ENCODE measurements at regions not wholly inside any gene's neighbourhood (a gene's known extent, or its start where the extent isn't known, plus 50 kb on each side); places are given as distances from the start of the nearest gene placed in this dataset.

DNA sequence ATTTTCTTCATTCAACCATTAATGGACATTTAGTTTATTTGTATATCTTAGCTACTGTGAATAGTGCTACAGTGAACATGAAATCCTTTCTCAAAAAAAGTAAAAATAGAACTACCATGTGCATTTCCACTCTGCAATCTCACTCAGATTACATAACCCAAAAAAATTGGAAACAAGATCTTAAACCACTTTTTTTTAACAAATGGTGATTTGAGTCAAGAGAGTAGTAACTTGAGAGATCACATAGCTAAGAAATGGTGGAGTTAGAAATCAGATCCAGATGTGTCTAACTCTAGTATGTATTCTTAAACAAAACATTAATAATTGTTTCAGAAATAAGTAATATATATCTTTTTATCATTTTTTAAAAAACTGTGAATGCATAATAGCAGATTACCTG is 318.3 kb upstream of the SGCG start:
- FAIRE-seq, result no peak

GRCh38 chr13:22866221-22866620 is 314.6 kb upstream of the SGCG start:
- DNase-seq (no peak), FAIRE-seq (no peak), ATAC-seq (no peak)
- Histone ChIP-seq H3K9me3 (no peaks in the 10 kb centered on the region), H3K4me1 (no peaks in the 10 kb centered on the region), H3K27ac (no peak overlapping the region), H3K36me3 (no peaks in the 10 kb centered on the region), H3K4me3 (no peak overlapping the region), H3K27me3 (no peaks in the 10 kb centered on the region)
- 85 to 95% methylated on average over 9 of the region's 9 CpGs for WGBS, 2 donors
- TF ChIP-seq, protein P1, sequence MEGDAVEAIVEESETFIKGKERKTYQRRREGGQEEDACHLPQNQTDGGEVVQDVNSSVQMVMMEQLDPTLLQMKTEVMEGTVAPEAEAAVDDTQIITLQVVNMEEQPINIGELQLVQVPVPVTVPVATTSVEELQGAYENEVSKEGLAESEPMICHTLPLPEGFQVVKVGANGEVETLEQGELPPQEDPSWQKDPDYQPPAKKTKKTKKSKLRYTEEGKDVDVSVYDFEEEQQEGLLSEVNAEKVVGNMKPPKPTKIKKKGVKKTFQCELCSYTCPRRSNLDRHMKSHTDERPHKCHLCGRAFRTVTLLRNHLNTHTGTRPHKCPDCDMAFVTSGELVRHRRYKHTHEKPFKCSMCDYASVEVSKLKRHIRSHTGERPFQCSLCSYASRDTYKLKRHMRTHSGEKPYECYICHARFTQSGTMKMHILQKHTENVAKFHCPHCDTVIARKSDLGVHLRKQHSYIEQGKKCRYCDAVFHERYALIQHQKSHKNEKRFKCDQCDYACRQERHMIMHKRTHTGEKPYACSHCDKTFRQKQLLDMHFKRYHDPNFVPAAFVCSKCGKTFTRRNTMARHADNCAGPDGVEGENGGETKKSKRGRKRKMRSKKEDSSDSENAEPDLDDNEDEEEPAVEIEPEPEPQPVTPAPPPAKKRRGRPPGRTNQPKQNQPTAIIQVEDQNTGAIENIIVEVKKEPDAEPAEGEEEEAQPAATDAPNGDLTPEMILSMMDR (IDR thresholded peaks at IDR 0.05), result no peak
- intact Hi-C loops (cut with DNase I), result no loop called here

More for the DNA sequence above, 318.3 kb upstream of the SGCG start:
- Histone ChIP-seq H3K27ac (no peak overlapping the region), H3K9me3 (no peaks in the 10 kb centered on the region), H3K27me3 (no peaks in the 10 kb centered on the region), H3K36me3 (no peaks in the 10 kb centered on the region), H3K4me1 (no peaks in the 10 kb centered on the region), H3K4me3 (no peak overlapping the region)
- ATAC-seq, result no peak
- no peak for DNase-seq
- intact Hi-C loops (cut with DNase I), result no loop called here
- TF ChIP-seq, protein P1 (IDR thresholded peaks at IDR 0.05), result no peak

- ATAC-seq (no peak), FAIRE-seq (no peak), DNase-seq (no peak)
- WGBS, 2 donors, result 60 to 75% methylated on average over 2 of the region's 2 CpGs
- H3K9me3 ChIP-seq, result no peaks in the 10 kb centered on the region
- H3K36me3 ChIP-seq, result no peaks in the 10 kb centered on the region
- H3K4me3 ChIP-seq, result no peak overlapping the region
- TF ChIP-seq, protein P1 (IDR thresholded peaks at IDR 0.05), result no peak
- H3K27ac ChIP-seq, result no peak overlapping the region
- intact Hi-C loops (cut with DNase I), result no loop called here
- no peaks in the 10 kb centered on the region for H3K27me3 ChIP-seq
- no peaks in the 10 kb centered on the region for H3K4me1 ChIP-seq
These were observed 309.5 kb upstream of the SGCG start for GRCh38 chr13:22871231-22871630.

GRCh38 chr13:22874839-22875238 is 305.9 kb upstream of the SGCG start:
- TF ChIP-seq, protein P1 (IDR thresholded peaks at IDR 0.05), result no peak
- H3K4me1 ChIP-seq, result no peaks in the 10 kb centered on the region
- no peaks in the 10 kb centered on the region for H3K9me3 ChIP-seq
- 42 to 77% methylated on average over 1 of the region's 1 CpG for WGBS, 2 donors
- DNase-seq (no peak), FAIRE-seq (no peak), ATAC-seq (no peak)
- intact Hi-C loops (cut with DNase I), result no loop called here
- H3K36me3 ChIP-seq, result no peaks in the 10 kb centered on the region
- H3K27me3 ChIP-seq, result no peaks in the 10 kb centered on the region
- no peak overlapping the region for H3K27ac ChIP-seq
- no peak overlapping the region for H3K4me3 ChIP-seq

DNA sequence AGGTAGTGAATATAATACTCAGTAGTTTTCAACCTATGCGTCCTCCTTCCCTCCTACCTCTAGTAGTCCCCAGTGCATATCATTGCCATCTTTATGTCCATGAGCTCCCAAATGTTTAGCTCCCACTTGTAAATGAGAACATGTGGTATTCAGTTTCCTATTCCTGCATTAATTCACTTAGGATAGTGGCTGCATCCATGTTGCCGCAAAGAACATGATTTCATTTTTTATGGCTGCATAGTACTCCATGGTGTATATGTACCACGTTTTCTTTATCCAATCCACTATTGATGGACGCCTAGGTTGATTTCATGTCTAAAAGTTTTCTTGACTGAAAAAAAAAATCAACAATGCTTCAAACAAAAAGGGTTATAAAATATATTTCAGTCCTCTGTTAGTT is 303.4 kb upstream of the SGCG start:
- ATAC-seq (no peak), FAIRE-seq (no peak), DNase-seq (no peak)
- WGBS, 2 donors, result 61 to 76% methylated on average over 4 of the region's 4 CpGs
- TF ChIP-seq, protein P1 (IDR thresholded peaks at IDR 0.05), result no peak
- Histone ChIP-seq H3K36me3 (no peaks in the 10 kb centered on the region), H3K4me3 (no peak overlapping the region), H3K27ac (no peak overlapping the region), H3K27me3 (no peaks in the 10 kb centered on the region), H3K4me1 (no peaks in the 10 kb centered on the region), H3K9me3 (no peaks in the 10 kb centered on the region)
- intact Hi-C loops (cut with DNase I), result no loop called here
